D721Med (cell line): ENCODE measurements at regions not wholly inside any gene's neighbourhood (a gene's known extent, or its start where the extent isn't known, plus 50 kb on each side); places are given as distances from the start of the nearest gene placed in this dataset.

Experiments used
- DNase-seq: peaks from one replicate; pipeline ENCODE4 v3.0.0; 2011; ENCODE audit warnings: low spot score; ENCODE audit not compliant: insufficient read length
- FAIRE-seq: peaks from 2 replicates; lab custom pipeline; 2011; peaks lifted over from hg19 to GRCh38; lab: Jason Lieb, UNC
- TF ChIP-seq, protein P1 (sequence below): IDR thresholded peaks from 2 replicates; pipeline ENCODE4 v1.5.1; 2012; ENCODE audit warnings: mild to moderate bottlenecking, control low read depth; ENCODE audit not compliant: insufficient read depth; ENCODE audit errors: missing control alignments

DNA sequence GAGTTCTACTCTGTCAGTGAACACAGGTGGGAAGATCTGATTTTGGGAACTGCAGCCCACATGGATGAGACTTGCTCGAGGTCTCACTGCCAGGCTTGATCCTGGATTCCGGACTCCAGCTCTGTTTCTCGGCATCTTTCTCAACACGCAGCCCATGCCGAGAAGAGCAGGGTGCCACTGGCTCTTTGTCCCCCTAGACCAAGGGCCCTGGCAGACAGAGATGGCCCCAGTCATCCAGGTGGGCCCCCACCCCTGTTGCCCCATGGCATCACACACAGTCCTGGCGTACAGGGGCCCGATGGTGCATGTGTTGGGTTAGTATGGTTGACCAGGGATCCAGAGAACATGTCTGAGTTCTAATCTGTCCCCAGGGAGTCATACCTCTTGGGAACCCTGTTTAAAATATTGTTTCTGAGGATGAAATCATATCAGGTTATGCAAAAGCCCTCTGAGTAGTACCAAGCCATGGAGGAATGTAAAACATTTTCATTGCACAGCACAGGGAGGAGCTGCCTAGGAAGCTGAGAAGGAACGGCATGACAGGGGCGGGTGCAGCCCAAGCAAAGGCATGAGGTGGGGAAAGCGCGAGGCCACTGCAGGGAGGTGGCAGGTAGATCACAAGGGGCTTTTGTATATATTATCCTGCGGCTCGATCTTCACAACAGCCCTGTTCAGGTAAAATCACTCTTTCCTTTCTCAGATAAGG is 320.6 kb downstream of the UACA start:
- TF ChIP-seq, protein P1, sequence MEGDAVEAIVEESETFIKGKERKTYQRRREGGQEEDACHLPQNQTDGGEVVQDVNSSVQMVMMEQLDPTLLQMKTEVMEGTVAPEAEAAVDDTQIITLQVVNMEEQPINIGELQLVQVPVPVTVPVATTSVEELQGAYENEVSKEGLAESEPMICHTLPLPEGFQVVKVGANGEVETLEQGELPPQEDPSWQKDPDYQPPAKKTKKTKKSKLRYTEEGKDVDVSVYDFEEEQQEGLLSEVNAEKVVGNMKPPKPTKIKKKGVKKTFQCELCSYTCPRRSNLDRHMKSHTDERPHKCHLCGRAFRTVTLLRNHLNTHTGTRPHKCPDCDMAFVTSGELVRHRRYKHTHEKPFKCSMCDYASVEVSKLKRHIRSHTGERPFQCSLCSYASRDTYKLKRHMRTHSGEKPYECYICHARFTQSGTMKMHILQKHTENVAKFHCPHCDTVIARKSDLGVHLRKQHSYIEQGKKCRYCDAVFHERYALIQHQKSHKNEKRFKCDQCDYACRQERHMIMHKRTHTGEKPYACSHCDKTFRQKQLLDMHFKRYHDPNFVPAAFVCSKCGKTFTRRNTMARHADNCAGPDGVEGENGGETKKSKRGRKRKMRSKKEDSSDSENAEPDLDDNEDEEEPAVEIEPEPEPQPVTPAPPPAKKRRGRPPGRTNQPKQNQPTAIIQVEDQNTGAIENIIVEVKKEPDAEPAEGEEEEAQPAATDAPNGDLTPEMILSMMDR = no peak
- FAIRE-seq = no peak
- no peak for DNase-seq

DNA sequence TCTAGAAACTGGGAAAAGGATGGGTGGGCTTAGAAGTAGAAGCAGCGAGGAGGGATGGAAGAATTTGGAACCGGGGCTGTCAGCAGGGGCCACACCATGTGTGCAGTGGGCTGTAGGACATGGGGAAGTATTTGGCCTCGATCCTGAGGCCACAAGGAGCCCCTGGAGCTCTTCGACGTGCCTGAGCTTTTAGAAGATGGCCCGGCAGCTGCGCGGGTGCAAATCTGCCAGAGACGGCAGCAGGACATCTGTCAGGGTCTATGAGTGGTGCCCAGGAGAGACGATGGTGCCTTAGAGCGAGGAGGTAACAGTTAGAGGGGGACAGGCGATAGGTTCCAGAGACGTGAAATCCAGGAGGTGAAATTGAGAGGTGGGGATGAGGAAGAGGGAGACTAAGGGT is 321.1 kb downstream of the UACA start:
- no peak for DNase-seq
- TF ChIP-seq, protein P1 = no peak
- FAIRE-seq = no peak

DNA sequence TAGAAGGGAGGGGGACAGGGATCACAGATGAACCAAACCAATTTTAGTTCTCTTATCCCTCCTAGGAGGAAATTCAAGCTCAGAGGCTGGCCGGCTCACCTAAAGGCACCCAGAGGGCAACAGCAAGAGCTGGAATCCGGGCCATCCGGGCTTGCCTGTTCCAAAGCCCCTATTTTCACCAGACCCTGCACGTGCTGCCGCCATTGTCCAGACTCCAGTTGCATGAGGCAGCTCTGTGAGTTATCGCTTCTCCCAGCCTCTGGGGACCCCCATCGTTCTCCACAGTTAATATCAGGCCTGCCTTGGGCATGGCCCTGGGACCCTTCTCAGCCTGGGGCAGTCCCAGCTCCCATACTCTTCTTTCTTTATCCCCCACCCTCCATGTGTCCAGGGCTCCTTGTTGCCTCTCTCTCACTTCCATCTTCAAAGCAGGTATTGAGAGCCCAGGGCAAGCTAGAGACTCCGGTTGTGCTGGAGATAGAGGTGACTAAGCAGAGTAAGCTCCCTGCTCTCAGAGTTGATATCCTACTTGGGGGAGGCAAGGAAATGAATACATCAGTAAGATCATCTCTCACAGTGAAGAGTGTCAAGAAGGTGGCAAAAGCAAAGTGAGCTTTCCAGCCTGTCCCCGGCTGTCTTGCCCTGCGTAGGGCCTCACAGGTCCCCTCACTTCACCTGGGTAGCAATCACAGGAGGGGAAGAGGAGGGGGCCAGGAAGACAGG is 322.8 kb downstream of the UACA start:
- no peak for DNase-seq
- no peak for FAIRE-seq

DNA sequence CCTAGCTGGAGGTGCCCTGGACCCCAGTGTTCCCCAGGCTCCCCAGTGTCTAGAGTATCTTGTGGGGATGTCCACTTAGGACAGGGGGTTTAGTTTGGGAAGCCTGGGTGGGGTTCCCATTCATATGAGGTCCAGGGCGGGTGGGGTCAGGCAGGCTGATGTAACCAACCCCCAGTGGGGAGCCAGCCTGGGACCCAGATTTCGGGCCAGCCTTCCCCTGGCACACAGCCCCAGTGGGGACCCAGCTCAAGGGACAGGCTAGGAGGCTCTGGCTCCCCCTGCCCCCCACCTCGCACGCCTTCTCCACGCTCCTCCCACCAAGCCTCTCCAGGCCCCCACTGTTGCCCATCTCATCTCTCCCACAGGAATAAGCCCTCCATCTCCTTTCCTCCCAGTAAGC is 323.5 kb downstream of the UACA start:
- no peak for FAIRE-seq
- TF ChIP-seq, protein P1 = no peak
- no peak for DNase-seq

More for the DNA sequence above, 322.8 kb downstream of the UACA start:
- TF ChIP-seq, protein P1 = no peak

DNA sequence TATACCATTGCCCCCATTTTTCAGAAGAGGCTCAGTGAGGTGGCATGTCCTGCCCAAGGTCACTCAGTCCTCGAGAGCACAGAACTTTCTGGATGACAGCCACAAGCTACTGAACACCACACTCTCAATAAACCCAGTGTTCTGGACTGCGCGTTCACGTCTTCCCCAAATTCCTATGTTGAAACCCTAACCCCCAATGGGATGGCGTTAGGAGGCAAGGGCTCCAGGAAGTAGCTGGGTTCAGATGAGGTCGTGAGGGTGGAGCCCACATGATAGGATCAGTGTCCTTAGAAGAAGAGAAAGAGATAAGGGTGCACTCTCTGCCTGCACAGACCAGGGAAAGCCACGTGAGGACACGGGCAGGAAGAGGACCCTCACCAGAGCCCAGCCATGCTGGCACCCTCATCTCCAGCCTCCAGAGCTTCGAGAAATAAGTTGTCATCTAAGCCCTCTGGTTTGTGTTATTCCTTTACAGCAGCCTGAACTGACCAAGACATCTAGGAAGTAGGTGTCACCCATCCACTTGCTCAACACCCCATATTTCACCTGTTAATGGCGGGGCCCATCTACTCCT is 324.0 kb downstream of the UACA start:
- FAIRE-seq (no peak), DNase-seq (no peak)
- TF ChIP-seq, protein P1 = no peak

DNA sequence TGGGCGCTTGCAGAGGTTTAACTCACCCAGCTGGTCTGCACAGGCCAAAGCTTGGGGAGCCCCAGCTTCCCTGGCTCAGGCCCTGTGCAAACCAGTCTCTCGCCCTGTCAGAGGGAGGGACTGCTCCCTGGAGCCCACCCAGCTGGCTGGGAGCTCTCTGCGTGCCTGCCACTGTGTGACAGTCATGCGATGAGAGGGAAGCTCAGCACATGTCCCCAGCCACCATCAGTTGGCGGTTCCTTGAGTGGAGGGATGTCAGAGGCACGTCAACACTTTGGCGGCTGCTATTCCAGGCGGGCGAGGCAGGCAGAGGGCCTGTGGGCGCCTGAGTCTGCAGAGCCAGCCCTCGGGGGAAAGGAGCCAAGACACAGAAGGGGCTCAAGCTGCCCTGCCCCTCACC is 324.6 kb downstream of the UACA start:
- DNase-seq = no peak
- no peak for FAIRE-seq
- TF ChIP-seq, protein P1 = no peak

DNA sequence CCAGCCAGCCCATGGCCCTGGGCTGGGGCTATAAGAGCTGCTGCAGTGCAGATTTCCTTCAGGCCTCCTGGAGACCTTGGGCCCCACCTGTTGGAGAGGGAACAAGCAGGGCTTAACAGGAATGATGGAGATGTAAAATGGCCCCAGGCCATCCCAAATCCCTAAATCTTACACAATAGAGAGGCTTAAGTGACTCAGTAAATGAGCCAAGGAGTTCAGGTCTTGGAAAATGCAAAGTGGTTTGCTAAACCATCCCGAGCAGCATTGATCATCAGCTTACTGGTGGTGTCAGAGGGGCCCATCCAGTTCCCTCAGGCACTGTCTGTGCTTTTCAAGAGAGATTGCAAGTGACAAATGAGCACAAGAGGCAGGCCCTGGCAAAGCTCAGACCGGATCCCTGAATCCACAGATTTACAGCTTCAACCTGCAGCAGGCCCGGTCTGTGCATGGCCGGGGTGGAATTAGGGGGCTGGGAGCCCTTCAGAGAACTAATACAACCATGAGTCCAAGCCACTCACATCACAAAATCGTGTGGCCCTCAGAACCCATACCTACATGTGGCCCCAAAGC is 325.4 kb downstream of the UACA start:
- DNase-seq (no peak), FAIRE-seq (no peak)
- TF ChIP-seq, protein P1 = peak; percentile 27
